Stomach (tissue), 4 donors: ENCODE measurements at regions not wholly inside any gene's neighbourhood (a gene's known extent, or its start where the extent isn't known, plus 50 kb on each side); places are given as distances from the start of the nearest gene placed in this dataset.

ENCODE experiments used
- CTCF ChIP-seq, 7 experiments: fragments of 450-650 bp in 4 of 7; fragments of 200-600 bp in 3 of 7; sonication (generic) in 3 of 7; IDR thresholded peaks; one replicate each; pipeline ENCODE4 v1.5.1; 2016 to 2019; ENCODE audit warnings: antibody characterized with exemption in 7 of 7, control low read depth in 2 of 7, mild to moderate bottlenecking in 1 of 7
- POLR2AphosphoS5 ChIP-seq, 3 donors: sonication (generic); formaldehyde crosslinking; IDR thresholded peaks; one replicate each; pipeline ENCODE4 v1.6.1; 2016; ENCODE audit warnings: antibody characterized with exemption in 3 of 3

- TF ChIP-seq CTCF (IDR thresholded peaks at IDR 0.05) (no peak), POLR2AphosphoS5 (IDR thresholded peaks at IDR 0.05) (no peak)
Measured at GRCh38 chr1:187920976-187921375, 1092.2 kb downstream of the PLA2G4A start.
